Ishikawa (cell line): ENCODE measurements at regions not wholly inside any gene's neighbourhood (a gene's known extent, or its start where the extent isn't known, plus 50 kb on each side); places are given as distances from the start of the nearest gene placed in this dataset.

Experiments used
- CREB1 ChIP-seq: IDR thresholded peaks from 2 replicates; pipeline ENCODE4 v1.6.1; 2012; ENCODE audit warnings: low read depth
- EP300 ChIP-seq: IDR thresholded peaks from 2 replicates; pipeline ENCODE4 v1.6.1; 2012; ENCODE audit warnings: borderline replicate concordance
- TAF1 ChIP-seq: IDR thresholded peaks from 2 replicates; pipeline ENCODE4 v1.6.1; 2012; ENCODE audit warnings: low read depth, mild to moderate bottlenecking
- USF1 ChIP-seq: IDR thresholded peaks from 2 replicates; pipeline ENCODE4 v1.6.1; 2012

GRCh38 chr5:12837592-12837991 lies 933.3 kb upstream of the CTNND2 start:
- TF ChIP-seq CREB1, result no peak
- TF ChIP-seq TAF1, result no peak
- TF ChIP-seq USF1, result no peak
- no peak for TF ChIP-seq EP300
